IgD-negative memory B cell (primary cell): ENCODE measurements at regions not wholly inside any gene's neighbourhood (a gene's known extent, or its start where the extent isn't known, plus 50 kb on each side); places are given as distances from the start of the nearest gene placed in this dataset.
"Not testable (repeated sequence)": the region's sequence is repeated elsewhere in the genome, so short reads cannot be mapped to it uniquely, and the experiment has no call there.

Source experiments
- H3K27ac Mint-ChIP-seq, 3 donors: one replicate each; pipeline ENCODE4 v1.8.0; 2020 to 2022; ENCODE audit warnings: mild to moderate bottlenecking in 3 of 3, mixed read lengths in 3 of 3, moderate library complexity in 1 of 3
- H3K27me3 Mint-ChIP-seq: one replicate; pipeline ENCODE4 v1.8.0; 2021; ENCODE audit warnings: mixed read lengths
- H3K36me3 Mint-ChIP-seq: one replicate; pipeline ENCODE4 v1.8.0; 2020; ENCODE audit warnings: mild to moderate bottlenecking, mixed read lengths
- H3K4me1 Mint-ChIP-seq, 3 donors: one replicate each; pipeline ENCODE4 v1.8.0; 2020 to 2022; ENCODE audit warnings: mixed read lengths in 3 of 3, mild to moderate bottlenecking in 1 of 3
- H3K4me3 Mint-ChIP-seq, 4 donors: one replicate each; pipeline ENCODE4 v1.8.0; 2020 to 2022; ENCODE audit warnings: mild to moderate bottlenecking in 4 of 4, mixed read lengths in 4 of 4, moderate library complexity in 3 of 4
- H3K9me3 Mint-ChIP-seq, 3 donors: one replicate each; pipeline ENCODE4 v1.8.0; 2020 to 2021; ENCODE audit warnings: mixed read lengths in 3 of 3, mild to moderate bottlenecking in 1 of 3

GRCh38 chr6:170089963-170090362 is 200.9 kb downstream of the DLL1 start:
- Mint-ChIP-seq H3K9me3 (no peaks in the 10 kb centered on the region), H3K4me1 (peaks cover 16 to 26% (median 17%) of the 10 kb centered on the region in 3 donors), H3K4me3 (peak overlapping the region in 3 of 4 donors; percentile 78 to 90 (median 79)), H3K36me3 (no peaks in the 10 kb centered on the region), H3K27ac (peak overlapping the region; percentile 74 to 91 (median 75)), H3K27me3 (peaks cover 5% of the 10 kb centered on the region)

- Mint-ChIP-seq H3K36me3 (no peaks in the 10 kb centered on the region), H3K27ac (peak overlapping the region; percentile 50 to 96 (median 75)), H3K27me3 (peaks cover 3% of the 10 kb centered on the region), H3K4me1 (peaks cover 17 to 26% (median 18%) of the 10 kb centered on the region in 3 donors), H3K9me3 (no peaks in the 10 kb centered on the region), H3K4me3 (peak overlapping the region; percentile 64 to 93 (median 88))
These were observed 202.3 kb downstream of the DLL1 start for GRCh38 chr6:170088582-170088955.

GRCh38 chr6:170087941-170088581 is 202.8 kb downstream of the DLL1 start:
- Mint-ChIP-seq H3K4me1 (peaks cover 17 to 26% (median 18%) of the 10 kb centered on the region in 3 donors), H3K27me3 (peaks cover 3% of the 10 kb centered on the region), H3K36me3 (no peaks in the 10 kb centered on the region), H3K4me3 (peak overlapping the region; percentile 64 to 93 (median 88)), H3K27ac (peak overlapping the region; percentile 50 to 96 (median 75)), H3K9me3 (no peaks in the 10 kb centered on the region)

GRCh38 chr6:170087421-170087780 is 203.5 kb downstream of the DLL1 start:
- H3K36me3 Mint-ChIP-seq, H3K4me3 Mint-ChIP-seq, H3K27me3 Mint-ChIP-seq, H3K9me3 Mint-ChIP-seq, H3K27ac Mint-ChIP-seq: not testable (repeated sequence)
- H3K4me1 Mint-ChIP-seq, result peaks cover 17 to 26% (median 18%) of the 10 kb centered on the region in 3 donors

- peak overlapping the region in 1 of 3 donors; percentile 71 for H3K27ac Mint-ChIP-seq
- peaks cover 3% of the 10 kb centered on the region for H3K27me3 Mint-ChIP-seq
- no peaks in the 10 kb centered on the region for H3K36me3 Mint-ChIP-seq
- no peaks in the 10 kb centered on the region for H3K9me3 Mint-ChIP-seq
- peak overlapping the region; percentile 9 to 94 (median 63) for H3K4me3 Mint-ChIP-seq
- H3K4me1 Mint-ChIP-seq, result peaks cover 17 to 26% (median 18%) of the 10 kb centered on the region in 3 donors
These were observed 204.0 kb downstream of the DLL1 start for GRCh38 chr6:170086639-170087420.

- Mint-ChIP-seq H3K27me3 (peaks cover 3% of the 10 kb centered on the region), H3K36me3 (no peaks in the 10 kb centered on the region), H3K27ac (peak overlapping the region in 1 of 3 donors; percentile 19), H3K9me3 (no peaks in the 10 kb centered on the region), H3K4me3 (peak overlapping the region in 1 of 4 donors; percentile 9), H3K4me1 (peaks cover 17 to 26% (median 18%) of the 10 kb centered on the region in 3 donors)
These were observed 205.1 kb downstream of the DLL1 start for GRCh38 chr6:170085475-170086401.

GRCh38 chr6:170084166-170084730 is 206.6 kb downstream of the DLL1 start:
- Mint-ChIP-seq H3K4me3 (no peak overlapping the region), H3K36me3 (peaks cover 1% of the 10 kb centered on the region), H3K27ac (no peak overlapping the region), H3K9me3 (peaks cover 0 to under 1% (median 0%) of the 10 kb centered on the region in 3 donors), H3K4me1 (peaks cover 2 to 11% (median 7%) of the 10 kb centered on the region in 3 donors), H3K27me3 (peaks cover 1% of the 10 kb centered on the region)

GRCh38 chr6:170083236-170084051 is 207.4 kb downstream of the DLL1 start:
- H3K36me3 Mint-ChIP-seq, result peaks cover 1% of the 10 kb centered on the region
- H3K4me1 Mint-ChIP-seq, result peaks cover 0 to 6% (median 5%) of the 10 kb centered on the region in 3 donors
- H3K4me3 Mint-ChIP-seq, result no peak overlapping the region
- peak overlapping the region in 2 of 3 donors; percentile 3 to 25 for H3K27ac Mint-ChIP-seq
- peaks cover 1% of the 10 kb centered on the region for H3K27me3 Mint-ChIP-seq
- peaks cover 0 to 3% (median 0%) of the 10 kb centered on the region in 3 donors for H3K9me3 Mint-ChIP-seq

- peaks cover 4% of the 10 kb centered on the region for H3K27me3 Mint-ChIP-seq
- H3K27ac Mint-ChIP-seq, result no peak overlapping the region
- peaks cover 0 to 3% (median 0%) of the 10 kb centered on the region in 3 donors for H3K9me3 Mint-ChIP-seq
- peaks cover 0 to 3% (median 1%) of the 10 kb centered on the region in 3 donors for H3K4me1 Mint-ChIP-seq
- no peak overlapping the region for H3K4me3 Mint-ChIP-seq
- H3K36me3 Mint-ChIP-seq, result peaks cover 1% of the 10 kb centered on the region
These were observed 208.2 kb downstream of the DLL1 start for GRCh38 chr6:170082531-170083187.

GRCh38 chr6:170082067-170082466 is 208.8 kb downstream of the DLL1 start:
- Mint-ChIP-seq H3K27me3 (peaks cover 4% of the 10 kb centered on the region), H3K9me3 (peaks cover 0 to 3% (median 0%) of the 10 kb centered on the region in 3 donors), H3K36me3 (peaks cover 3% of the 10 kb centered on the region), H3K4me1 (peaks cover 0 to 4% (median 3%) of the 10 kb centered on the region in 3 donors), H3K4me3 (no peak overlapping the region), H3K27ac (no peak overlapping the region)

- H3K9me3 Mint-ChIP-seq, result peaks cover 0 to 3% (median 0%) of the 10 kb centered on the region in 3 donors
- H3K27ac Mint-ChIP-seq, result no peak overlapping the region
- no peak overlapping the region for H3K4me3 Mint-ChIP-seq
These were observed 209.3 kb downstream of the DLL1 start for GRCh38 chr6:170081556-170081955.

GRCh38 chr6:170080828-170081371 is 210.0 kb downstream of the DLL1 start:
- Mint-ChIP-seq H3K4me1 (peaks cover 0 to 3% (median 2%) of the 10 kb centered on the region in 3 donors), H3K27ac (no peak overlapping the region), H3K9me3 (peaks cover 0 to 3% (median 0%) of the 10 kb centered on the region in 3 donors), H3K27me3 (peaks cover 4% of the 10 kb centered on the region), H3K36me3 (peaks cover 3% of the 10 kb centered on the region), H3K4me3 (no peak overlapping the region)

More at GRCh38 chr6:170081556-170081955, 209.3 kb downstream of the DLL1 start:
- H3K4me1 Mint-ChIP-seq, result peaks cover 0 to 5% (median 3%) of the 10 kb centered on the region in 3 donors
- H3K36me3 Mint-ChIP-seq, result peaks cover 3% of the 10 kb centered on the region
- H3K27me3 Mint-ChIP-seq, result peaks cover 4% of the 10 kb centered on the region
